SW 1271 (cell line): ENCODE measurements at regions not wholly inside any gene's neighbourhood (a gene's known extent, or its start where the extent isn't known, plus 50 kb on each side); places are given as distances from the start of the nearest gene placed in this dataset.
"Not testable (repeated sequence)": the region's sequence is repeated elsewhere in the genome, so short reads cannot be mapped to it uniquely, and the experiment has no call there.

Experiments
- DNase-seq, 2 experiments: peaks; one replicate each; lab custom pipeline; 2025; lab: John Stamatoyannopoulos, UW

- DNase-seq = peak; percentile 45 to 52
These were observed 53.0 kb upstream of the DAPP1 start for GRCh38 chr4:99763635-99764101.

GRCh38 chr4:99762728-99763127 lies 53.9 kb upstream of the DAPP1 start:
- DNase-seq = no peak

- DNase-seq = no peak
These were observed 56.6 kb upstream of the DAPP1 start for GRCh38 chr4:99759988-99760387.

GRCh38 chr4:99759346-99759984 lies 57.2 kb upstream of the DAPP1 start:
- no peak for DNase-seq

GRCh38 chr4:99755223-99755944 lies 61.2 kb upstream of the DAPP1 start:
- no peak for DNase-seq

- no peak for DNase-seq
These were observed 61.9 kb upstream of the DAPP1 start for GRCh38 chr4:99754756-99755155.

- DNase-seq = no peak
These were observed 62.7 kb upstream of the DAPP1 start for GRCh38 chr4:99753931-99754330.

GRCh38 chr4:99749445-99750391 lies 66.9 kb upstream of the DAPP1 start:
- DNase-seq = no peak

GRCh38 chr4:99746443-99746842 lies 70.2 kb upstream of the DAPP1 start:
- DNase-seq = no peak

GRCh38 chr4:99736846-99737245 lies 79.2 kb upstream of the C4orf54 start:
- DNase-seq = no peak

- DNase-seq = no peak
These were observed 78.2 kb upstream of the C4orf54 start for GRCh38 chr4:99735822-99736221.

GRCh38 chr4:99734583-99735322 lies 77.1 kb upstream of the C4orf54 start:
- no peak for DNase-seq

GRCh38 chr4:99733455-99733854 lies 75.8 kb upstream of the C4orf54 start:
- DNase-seq = not testable (repeated sequence)

GRCh38 chr4:99729186-99729585 lies 71.6 kb upstream of the C4orf54 start:
- no peak for DNase-seq

GRCh38 chr4:99724067-99724466 lies 66.4 kb upstream of the C4orf54 start:
- DNase-seq = no peak

- DNase-seq = no peak
These were observed 66.0 kb upstream of the C4orf54 start for GRCh38 chr4:99723612-99724011.

- DNase-seq = no peak
These were observed 65.1 kb upstream of the C4orf54 start for GRCh38 chr4:99722725-99723124.

- no peak for DNase-seq
These were observed 64.4 kb upstream of the C4orf54 start for GRCh38 chr4:99722006-99722405.

- DNase-seq = no peak
These were observed 62.6 kb upstream of the C4orf54 start for GRCh38 chr4:99720206-99720605.

- no peak for DNase-seq
These were observed 59.4 kb upstream of the C4orf54 start for GRCh38 chr4:99716996-99717395.

GRCh38 chr4:99715286-99715685 lies 57.7 kb upstream of the C4orf54 start:
- no peak for DNase-seq

GRCh38 chr4:99714179-99714578 lies 56.6 kb upstream of the C4orf54 start:
- no peak for DNase-seq
